ENCODE measurements at regions not wholly inside any gene's neighbourhood (a gene's known extent, or its start where the extent isn't known, plus 50 kb on each side); places are given as distances from the start of the nearest gene placed in this dataset.

DNA sequence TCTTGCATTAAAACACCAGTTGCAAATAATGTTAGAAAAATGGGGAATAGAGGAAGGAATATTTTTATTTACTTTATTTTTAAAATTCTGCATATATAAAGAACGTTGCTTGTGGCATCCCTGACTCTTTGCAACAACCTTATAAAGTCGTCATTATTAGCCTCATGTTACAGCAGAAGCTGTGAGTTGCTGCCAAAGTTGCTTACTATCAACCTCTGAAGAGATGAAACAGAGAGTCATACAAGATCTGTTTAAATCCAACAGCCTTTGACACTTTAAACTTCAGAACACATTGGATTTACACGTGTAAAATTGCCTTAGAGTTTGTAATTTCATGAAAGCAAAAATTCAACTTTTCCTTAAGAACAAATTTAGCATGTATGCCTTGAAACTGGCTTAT, 221.9 kb downstream of the MRPL39 start:
- H3K27ac ChIP-seq, result no peak overlapping the region
- 39 to 47% (median 42%) methylated on average over 3 of the region's 3 CpGs for WGBS, 3 donors
- ATAC-seq, result no peak
- no peak for TF ChIP-seq CTCF (IDR thresholded peaks at IDR 0.05)
- H3K4me1 ChIP-seq, result no peaks in the 10 kb centered on the region
- no peak overlapping the region for H3K4me3 ChIP-seq
- H3K36me3 ChIP-seq (ENCODE audit: insufficient read depth in 1 of 2, low read depth in 1 of 2), result no peaks in the 10 kb centered on the region
- H3K9me3 ChIP-seq, result no peaks in the 10 kb centered on the region
- intact Hi-C loops (cut with DNase I), result no loop called here
- no peaks in the 10 kb centered on the region for H3K27me3 ChIP-seq (ENCODE audit: insufficient read depth in 3 of 3, low read length in 2 of 3)
- DNase-seq, result no peak

GRCh38 chr21:25384782-25385181, 222.5 kb downstream of the MRPL39 start:
- no peak for DNase-seq
- no peaks in the 10 kb centered on the region for H3K4me1 ChIP-seq
- ATAC-seq, result no peak
- no peak overlapping the region for H3K27ac ChIP-seq
- intact Hi-C loops (cut with DNase I), result no loop called here
- no peaks in the 10 kb centered on the region for H3K36me3 ChIP-seq (ENCODE audit: insufficient read depth in 1 of 2, low read depth in 1 of 2)
- H3K27me3 ChIP-seq (ENCODE audit: insufficient read depth in 3 of 3, low read length in 2 of 3), result no peaks in the 10 kb centered on the region
- 92 to 96% (median 95%) methylated on average over 4 of the region's 4 CpGs for WGBS, 3 donors
- no peak overlapping the region for H3K4me3 ChIP-seq
- no peak for TF ChIP-seq CTCF (IDR thresholded peaks at IDR 0.05)
- H3K9me3 ChIP-seq, result no peaks in the 10 kb centered on the region

- no peak for TF ChIP-seq CTCF (IDR thresholded peaks at IDR 0.05)
- intact Hi-C loops (cut with DNase I), result no loop called here
Observed at GRCh38 chr21:25383545-25383944, 223.7 kb downstream of the MRPL39 start.

GRCh38 chr21:25381936-25382452, 225.3 kb downstream of the MRPL39 start:
- TF ChIP-seq CTCF (IDR thresholded peaks at IDR 0.05), result no peak
- ATAC-seq (no peak), DNase-seq (no peak)
- Histone ChIP-seq H3K27me3 (ENCODE audit: insufficient read depth in 3 of 3, low read length in 2 of 3) (no peaks in the 10 kb centered on the region), H3K36me3 (ENCODE audit: insufficient read depth in 1 of 2, low read depth in 1 of 2) (no peaks in the 10 kb centered on the region), H3K27ac (no peak overlapping the region), H3K4me1 (no peaks in the 10 kb centered on the region), H3K9me3 (no peaks in the 10 kb centered on the region), H3K4me3 (no peak overlapping the region)
- WGBS, 3 donors, result 73 to 79% (median 79%) methylated on average over 6 of the region's 6 CpGs
- intact Hi-C loops (cut with DNase I), result no loop called here

More at GRCh38 chr21:25383545-25383944, 223.7 kb downstream of the MRPL39 start:
- WGBS, 3 donors, result 66 to 76% (median 68%) methylated on average over 5 of the region's 5 CpGs
- Histone ChIP-seq H3K36me3 (ENCODE audit: insufficient read depth in 1 of 2, low read depth in 1 of 2) (no peaks in the 10 kb centered on the region), H3K27ac (no peak overlapping the region), H3K4me3 (no peak overlapping the region), H3K4me1 (no peaks in the 10 kb centered on the region), H3K27me3 (ENCODE audit: insufficient read depth in 3 of 3, low read length in 2 of 3) (no peaks in the 10 kb centered on the region), H3K9me3 (no peaks in the 10 kb centered on the region)
- DNase-seq (no peak), ATAC-seq (no peak)

DNA sequence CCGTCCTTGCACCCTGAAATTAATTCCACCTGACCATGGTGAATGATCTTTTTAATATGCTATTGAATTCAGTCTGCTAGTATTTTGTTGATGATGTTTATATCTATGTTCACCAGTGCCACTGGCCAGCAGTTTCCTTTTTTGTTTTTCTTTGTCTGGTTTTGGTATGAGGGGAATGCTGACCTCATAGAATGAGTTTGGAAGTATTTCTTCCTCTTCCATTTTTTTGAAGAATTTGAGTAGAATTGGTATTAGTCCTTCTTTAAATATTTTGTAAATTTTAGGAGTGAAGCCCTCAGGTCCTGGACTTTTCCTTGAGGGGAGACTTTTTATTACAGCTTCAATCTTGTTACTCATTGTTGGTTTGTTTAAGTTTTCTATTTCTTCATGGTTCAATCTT, 231.6 kb downstream of the MRPL39 start:
- intact Hi-C loops (cut with DNase I), result no loop called here
- Histone ChIP-seq H3K36me3 (ENCODE audit: insufficient read depth in 1 of 2, low read depth in 1 of 2) (no peaks in the 10 kb centered on the region), H3K4me1 (no peaks in the 10 kb centered on the region), H3K27me3 (ENCODE audit: insufficient read depth in 3 of 3, low read length in 2 of 3) (no peaks in the 10 kb centered on the region), H3K27ac (no peak overlapping the region), H3K4me3 (no peak overlapping the region), H3K9me3 (no peaks in the 10 kb centered on the region)
- no peak for TF ChIP-seq CTCF (IDR thresholded peaks at IDR 0.05)
- DNase-seq (no peak), ATAC-seq (no peak)
- WGBS, 3 donors, result 69 to 76% (median 70%) methylated on average over 1 of the region's 1 CpG

All from psoas muscle (tissue), 7 donors.